ENCODE measurements at regions not wholly inside any gene's neighbourhood (a gene's known extent, or its start where the extent isn't known, plus 50 kb on each side); places are given as distances from the start of the nearest gene placed in this dataset.

GRCh38 chr1:34403156-34403555 lies 226.4 kb downstream of the C1orf94 start:
- TF ChIP-seq, protein P1, sequence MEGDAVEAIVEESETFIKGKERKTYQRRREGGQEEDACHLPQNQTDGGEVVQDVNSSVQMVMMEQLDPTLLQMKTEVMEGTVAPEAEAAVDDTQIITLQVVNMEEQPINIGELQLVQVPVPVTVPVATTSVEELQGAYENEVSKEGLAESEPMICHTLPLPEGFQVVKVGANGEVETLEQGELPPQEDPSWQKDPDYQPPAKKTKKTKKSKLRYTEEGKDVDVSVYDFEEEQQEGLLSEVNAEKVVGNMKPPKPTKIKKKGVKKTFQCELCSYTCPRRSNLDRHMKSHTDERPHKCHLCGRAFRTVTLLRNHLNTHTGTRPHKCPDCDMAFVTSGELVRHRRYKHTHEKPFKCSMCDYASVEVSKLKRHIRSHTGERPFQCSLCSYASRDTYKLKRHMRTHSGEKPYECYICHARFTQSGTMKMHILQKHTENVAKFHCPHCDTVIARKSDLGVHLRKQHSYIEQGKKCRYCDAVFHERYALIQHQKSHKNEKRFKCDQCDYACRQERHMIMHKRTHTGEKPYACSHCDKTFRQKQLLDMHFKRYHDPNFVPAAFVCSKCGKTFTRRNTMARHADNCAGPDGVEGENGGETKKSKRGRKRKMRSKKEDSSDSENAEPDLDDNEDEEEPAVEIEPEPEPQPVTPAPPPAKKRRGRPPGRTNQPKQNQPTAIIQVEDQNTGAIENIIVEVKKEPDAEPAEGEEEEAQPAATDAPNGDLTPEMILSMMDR (conservative IDR thresholded peaks at IDR 0.05; ENCODE audit: low read depth, low read length): no peak
- H3K4me3 ChIP-seq (ENCODE audit: low read depth, low read length): no peak overlapping the region
- no peak for DNase-seq (ENCODE audit: low read depth)

GRCh38 chr1:34404804-34405203 lies 228.1 kb downstream of the C1orf94 start:
- TF ChIP-seq, protein P1 (conservative IDR thresholded peaks at IDR 0.05; ENCODE audit: low read depth, low read length): no peak
- no peak overlapping the region for H3K4me3 ChIP-seq (ENCODE audit: low read depth, low read length)
- no peak for DNase-seq (ENCODE audit: low read depth)

GRCh38 chr1:34405266-34405959 lies 228.7 kb downstream of the C1orf94 start:
- no peak for DNase-seq (ENCODE audit: low read depth)
- no peak overlapping the region for H3K4me3 ChIP-seq (ENCODE audit: low read depth, low read length)
- TF ChIP-seq, protein P1 (conservative IDR thresholded peaks at IDR 0.05; ENCODE audit: low read depth, low read length): no peak

DNA sequence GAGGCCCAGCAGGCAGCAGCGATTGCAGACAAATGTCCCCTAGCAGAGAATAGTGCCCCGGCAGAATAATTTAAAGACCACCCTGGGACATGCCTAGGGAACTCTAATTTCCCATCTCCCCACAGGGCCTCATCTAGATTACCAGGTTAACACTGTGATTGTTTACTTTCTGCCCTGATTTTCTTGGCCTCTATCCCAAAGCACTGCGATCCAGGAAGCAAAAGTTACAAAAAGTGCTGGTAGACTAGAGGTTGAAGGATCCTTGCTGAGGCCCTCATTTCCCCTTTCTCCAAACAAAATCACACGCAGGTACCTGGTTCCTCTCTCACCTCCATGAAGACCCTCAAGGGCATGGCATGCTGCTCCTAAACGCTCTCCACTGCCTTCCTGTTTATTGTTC lies 229.7 kb downstream of the C1orf94 start:
- H3K4me3 ChIP-seq (ENCODE audit: low read depth, low read length): no peak overlapping the region
- TF ChIP-seq, protein P1 (conservative IDR thresholded peaks at IDR 0.05; ENCODE audit: low read depth, low read length): no peak
- no peak for DNase-seq (ENCODE audit: low read depth)

- no peak overlapping the region for H3K4me3 ChIP-seq (ENCODE audit: low read depth, low read length)
- no peak for DNase-seq (ENCODE audit: low read depth)
- TF ChIP-seq, protein P1 (conservative IDR thresholded peaks at IDR 0.05; ENCODE audit: low read depth, low read length): no peak
These were observed 230.3 kb downstream of the C1orf94 start for GRCh38 chr1:34406833-34407539.

- no peak for DNase-seq (ENCODE audit: low read depth)
- H3K4me3 ChIP-seq (ENCODE audit: low read depth, low read length): no peak overlapping the region
- TF ChIP-seq, protein P1 (conservative IDR thresholded peaks at IDR 0.05; ENCODE audit: low read depth, low read length): no peak
These were observed 231.3 kb downstream of the C1orf94 start for GRCh38 chr1:34408011-34408410.
